ENCODE measurements at regions not wholly inside any gene's neighbourhood (a gene's known extent, or its start where the extent isn't known, plus 50 kb on each side); places are given as distances from the start of the nearest gene placed in this dataset.

DNA sequence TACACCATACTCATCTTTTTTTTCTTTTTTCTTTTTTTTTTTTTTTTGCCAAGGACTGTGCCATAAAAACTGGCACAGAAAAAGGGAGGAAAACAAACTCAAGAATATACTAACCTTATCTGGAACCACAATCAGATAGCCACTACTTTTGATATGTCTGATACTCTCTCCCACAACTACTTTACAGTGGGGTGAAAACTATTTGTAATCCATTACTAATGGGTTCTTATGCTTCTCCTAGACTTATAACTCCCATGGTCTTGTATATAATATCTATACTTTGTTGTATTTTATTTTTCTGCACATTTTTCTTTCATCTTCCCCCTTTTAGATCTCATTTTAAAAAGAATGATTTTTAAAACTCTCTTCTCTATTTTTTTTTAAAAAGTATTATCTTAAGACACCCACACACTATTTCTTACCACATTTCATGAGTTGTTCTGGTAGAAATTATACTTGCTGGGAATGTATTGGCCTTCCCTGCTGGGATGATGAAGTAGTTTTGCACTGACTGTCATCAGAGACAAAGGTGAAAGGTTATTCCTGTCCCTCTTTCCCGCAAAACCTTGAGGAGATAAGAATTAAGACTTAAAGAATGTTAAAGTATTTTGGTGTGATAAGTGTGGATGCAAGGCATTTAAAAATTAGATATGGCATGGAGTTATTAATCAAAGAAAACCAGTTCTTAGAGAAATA is 146.7 kb upstream of the KLF12 start:
- no peaks in the 10 kb centered on the region for H3K36me3 ChIP-seq (ENCODE audit: control insufficient read depth in 4 of 4, insufficient read depth in 4 of 4, low read length in 4 of 4)
- no peak overlapping the region for H3K9ac ChIP-seq (ENCODE audit: insufficient read depth in 1 of 2, low read length in 2 of 2)
- DNase-seq (no peak), ATAC-seq (ENCODE audit: insufficient read depth, low FRiP score) (no peak)
- H3K4me1 ChIP-seq (ENCODE audit: control insufficient read depth in 5 of 5, insufficient read depth in 5 of 5, low read length in 5 of 5), result no peaks in the 10 kb centered on the region
- TF ChIP-seq, protein P1, sequence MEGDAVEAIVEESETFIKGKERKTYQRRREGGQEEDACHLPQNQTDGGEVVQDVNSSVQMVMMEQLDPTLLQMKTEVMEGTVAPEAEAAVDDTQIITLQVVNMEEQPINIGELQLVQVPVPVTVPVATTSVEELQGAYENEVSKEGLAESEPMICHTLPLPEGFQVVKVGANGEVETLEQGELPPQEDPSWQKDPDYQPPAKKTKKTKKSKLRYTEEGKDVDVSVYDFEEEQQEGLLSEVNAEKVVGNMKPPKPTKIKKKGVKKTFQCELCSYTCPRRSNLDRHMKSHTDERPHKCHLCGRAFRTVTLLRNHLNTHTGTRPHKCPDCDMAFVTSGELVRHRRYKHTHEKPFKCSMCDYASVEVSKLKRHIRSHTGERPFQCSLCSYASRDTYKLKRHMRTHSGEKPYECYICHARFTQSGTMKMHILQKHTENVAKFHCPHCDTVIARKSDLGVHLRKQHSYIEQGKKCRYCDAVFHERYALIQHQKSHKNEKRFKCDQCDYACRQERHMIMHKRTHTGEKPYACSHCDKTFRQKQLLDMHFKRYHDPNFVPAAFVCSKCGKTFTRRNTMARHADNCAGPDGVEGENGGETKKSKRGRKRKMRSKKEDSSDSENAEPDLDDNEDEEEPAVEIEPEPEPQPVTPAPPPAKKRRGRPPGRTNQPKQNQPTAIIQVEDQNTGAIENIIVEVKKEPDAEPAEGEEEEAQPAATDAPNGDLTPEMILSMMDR (IDR thresholded peaks at IDR 0.05; ENCODE audit: control extremely low read depth, extremely low read depth), result no peak
- H3K9me3 ChIP-seq (ENCODE audit: control insufficient read depth in 4 of 4, insufficient read depth in 3 of 4, low read length in 3 of 4), result no peaks in the 10 kb centered on the region
- 74 to 82% methylated on average over 1 of the region's 1 CpG for WGBS, 2 donors
- H3K27me3 ChIP-seq (ENCODE audit: control insufficient read depth in 3 of 3, insufficient read depth in 3 of 3, low read length in 2 of 3), result peaks cover 0 to 15% (median 0%) of the 10 kb centered on the region in 3 donors
- no peak overlapping the region for H3K4me3 ChIP-seq
- no peak overlapping the region for H3K27ac ChIP-seq (ENCODE audit: low read depth in 1 of 2, low read length in 1 of 2)

DNA sequence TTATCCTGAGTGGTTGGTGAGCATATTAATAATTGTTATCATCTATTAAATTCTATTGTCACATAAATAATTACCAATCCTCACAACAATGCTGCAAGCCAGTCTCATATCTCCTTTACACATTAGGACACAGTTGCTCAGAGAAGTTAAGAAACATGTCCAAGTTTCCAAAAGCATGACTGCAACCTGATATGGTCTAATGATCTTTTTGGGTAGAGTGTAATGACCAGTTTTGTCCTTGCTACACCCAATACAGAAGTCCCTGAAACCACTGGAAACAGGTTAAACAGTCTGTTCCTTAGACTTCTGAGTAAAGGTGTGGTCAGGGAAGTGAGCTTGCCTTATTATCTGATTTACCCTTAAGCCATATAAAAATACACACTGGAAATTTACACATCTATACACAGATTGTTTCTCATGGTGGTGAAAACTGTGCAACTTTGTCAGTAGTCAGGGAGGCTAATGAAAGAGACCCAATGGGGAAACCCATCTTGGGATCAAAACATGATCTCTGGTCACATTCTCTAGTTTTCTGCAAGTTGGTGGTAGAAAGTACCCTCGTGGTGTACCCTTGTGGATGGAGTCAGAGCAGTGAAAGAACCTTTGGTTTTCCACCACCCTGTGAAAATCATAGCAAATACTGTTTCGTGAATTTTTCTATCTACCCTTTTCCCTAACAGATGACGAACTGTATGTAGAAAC is 146.0 kb upstream of the KLF12 start:
- no peaks in the 10 kb centered on the region for H3K36me3 ChIP-seq (ENCODE audit: control insufficient read depth in 4 of 4, insufficient read depth in 4 of 4, low read length in 4 of 4)
- no peaks in the 10 kb centered on the region for H3K4me1 ChIP-seq (ENCODE audit: control insufficient read depth in 5 of 5, insufficient read depth in 5 of 5, low read length in 5 of 5)
- H3K9me3 ChIP-seq (ENCODE audit: control insufficient read depth in 4 of 4, insufficient read depth in 3 of 4, low read length in 3 of 4), result no peaks in the 10 kb centered on the region
- H3K27me3 ChIP-seq (ENCODE audit: control insufficient read depth in 3 of 3, insufficient read depth in 3 of 3, low read length in 2 of 3), result peaks cover 0 to 15% (median 0%) of the 10 kb centered on the region in 3 donors
- H3K27ac ChIP-seq (ENCODE audit: low read depth in 1 of 2, low read length in 1 of 2), result no peak overlapping the region
- WGBS, 2 donors, result 84 to 91% methylated on average over 3 of the region's 3 CpGs
- TF ChIP-seq, protein P1 (IDR thresholded peaks at IDR 0.05; ENCODE audit: control extremely low read depth, extremely low read depth), result no peak
- no peak overlapping the region for H3K9ac ChIP-seq (ENCODE audit: insufficient read depth in 1 of 2, low read length in 2 of 2)
- no peak overlapping the region for H3K4me3 ChIP-seq
- ATAC-seq (ENCODE audit: insufficient read depth, low FRiP score), result no peak
- DNase-seq, result no peak

DNA sequence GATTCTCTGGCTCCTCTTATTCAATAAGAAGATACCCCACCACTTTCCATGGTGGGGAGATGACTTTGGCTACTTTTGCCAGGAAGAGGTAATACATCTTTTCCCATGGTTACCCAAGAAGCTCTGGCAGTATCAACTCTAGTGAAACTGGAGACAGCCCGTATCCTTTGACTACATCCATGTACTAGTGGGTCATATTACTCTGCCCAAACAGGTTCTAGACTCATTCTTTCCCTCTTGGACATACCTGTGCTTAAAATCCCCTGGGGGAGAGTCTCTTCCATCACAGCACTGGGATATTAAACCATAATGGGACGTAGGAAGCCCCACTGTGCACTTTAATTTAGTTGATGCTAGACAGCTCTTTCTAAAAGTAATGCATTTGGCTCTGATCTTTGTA is 144.7 kb upstream of the KLF12 start:
- peaks cover 0 to 18% (median 0%) of the 10 kb centered on the region in 3 donors for H3K27me3 ChIP-seq (ENCODE audit: control insufficient read depth in 3 of 3, insufficient read depth in 3 of 3, low read length in 2 of 3)
- no peak overlapping the region for H3K27ac ChIP-seq (ENCODE audit: low read depth in 1 of 2, low read length in 1 of 2)
- no peak overlapping the region for H3K4me3 ChIP-seq
- DNase-seq, result no peak
- 89 to 91% methylated on average over 2 of the region's 2 CpGs for WGBS, 2 donors
- H3K36me3 ChIP-seq (ENCODE audit: control insufficient read depth in 4 of 4, insufficient read depth in 4 of 4, low read length in 4 of 4), result no peaks in the 10 kb centered on the region
- H3K9ac ChIP-seq (ENCODE audit: insufficient read depth in 1 of 2, low read length in 2 of 2), result no peak overlapping the region
- no peaks in the 10 kb centered on the region for H3K9me3 ChIP-seq (ENCODE audit: control insufficient read depth in 4 of 4, insufficient read depth in 3 of 4, low read length in 3 of 4)
- ATAC-seq (ENCODE audit: insufficient read depth, low FRiP score), result no peak
- no peaks in the 10 kb centered on the region for H3K4me1 ChIP-seq (ENCODE audit: control insufficient read depth in 5 of 5, insufficient read depth in 5 of 5, low read length in 5 of 5)
- TF ChIP-seq, protein P1 (IDR thresholded peaks at IDR 0.05; ENCODE audit: control extremely low read depth, extremely low read depth), result no peak
